ENCODE measurements at regions not wholly inside any gene's neighbourhood (a gene's known extent, or its start where the extent isn't known, plus 50 kb on each side); places are given as distances from the start of the nearest gene placed in this dataset.
"Not testable (repeated sequence)": the region's sequence is repeated elsewhere in the genome, so short reads cannot be mapped to it uniquely, and the experiment has no call there.

DNA sequence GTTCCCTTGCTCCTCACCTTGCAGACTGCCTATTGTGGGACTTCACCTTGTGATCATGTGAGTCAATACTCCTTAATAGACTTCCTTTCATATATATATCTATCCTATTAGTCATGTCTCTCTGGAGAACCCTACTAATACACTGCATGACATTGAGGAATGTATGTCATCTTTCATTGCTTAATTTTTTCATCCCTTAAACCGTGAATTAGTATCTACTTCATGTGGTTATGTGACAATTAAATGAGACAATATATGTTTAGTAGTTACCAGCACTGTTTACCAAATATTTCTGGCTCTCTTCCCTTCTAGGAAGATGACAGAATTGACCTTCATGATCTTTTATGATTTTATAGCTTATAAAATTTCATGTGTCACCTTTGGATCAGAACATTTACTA lies 759.5 kb downstream of the GRXCR1 start:
- ATAC-seq (no peak), FAIRE-seq (no peak), DNase-seq (ENCODE audit: low spot score) (no peak)
- Histone ChIP-seq H3K79me2 (ENCODE audit: insufficient read depth, low read length) (no peaks in the 10 kb centered on the region), H3K4me3 (replicated peaks in 1 of 3; ENCODE audit: insufficient read depth in 1 of 3, low read depth in 2 of 3, low read length in 3 of 3) (no peak overlapping the region), H3K4me2 (ENCODE audit: low read depth, low read length) (no peak overlapping the region), H3K4me1 (ENCODE audit: insufficient read depth, low read length) (no peaks in the 10 kb centered on the region), H4K20me1 (ENCODE audit: insufficient read depth, low read length) (no peaks in the 10 kb centered on the region), H3K9ac (ENCODE audit: insufficient read depth, low read depth, low read length) (no peak overlapping the region), H3K27me3 (ENCODE audit: control insufficient read depth in 1 of 2, insufficient read depth in 2 of 2, low read length in 2 of 2) (no peaks in the 10 kb centered on the region), H3K36me3 (replicated peaks in 1 of 2; ENCODE audit: control insufficient read depth in 1 of 2, insufficient read depth in 2 of 2, low read length in 2 of 2) (no peaks in the 10 kb centered on the region), H2AFZ (ENCODE audit: low read length) (no peak overlapping the region), H3K9me3 (ENCODE audit: low read length) (peaks cover 63% of the 10 kb centered on the region), H3K27ac (ENCODE audit: extremely low read length, insufficient read depth, low read length) (no peak overlapping the region)
- intact Hi-C loops (cut with micrococcal nuclease; ENCODE audit: unreplicated experiment) (no loop called here), in situ Hi-C loops (cut with HindIII; ENCODE audit: extremely low pct_ligation_motif_present, low pct_unique_long_range_greater_than_20kb) (no loop called here)
- TF ChIP-seq ZNF264 (CRISPR knock-in tag; IDR thresholded peaks at IDR 0.05) = no peak
- no peak for TF ChIP-seq CENPX (CRISPR knock-in tag; IDR thresholded peaks at IDR 0.05)
- no peak for TF ChIP-seq CEBPB (IDR thresholded peaks at IDR 0.05; ENCODE audit: borderline replicate concordance, low read depth, low read length)
- TF ChIP-seq ZNF614 (CRISPR knock-in tag; IDR thresholded peaks at IDR 0.05; ENCODE audit: borderline replicate concordance) = no peak
- no peak for TF ChIP-seq SMAD3 (CRISPR knock-in tag; IDR thresholded peaks at IDR 0.05)
- TF ChIP-seq ZSCAN30 (CRISPR knock-in tag; IDR thresholded peaks at IDR 0.05) = no peak
- TF ChIP-seq, protein P1, sequence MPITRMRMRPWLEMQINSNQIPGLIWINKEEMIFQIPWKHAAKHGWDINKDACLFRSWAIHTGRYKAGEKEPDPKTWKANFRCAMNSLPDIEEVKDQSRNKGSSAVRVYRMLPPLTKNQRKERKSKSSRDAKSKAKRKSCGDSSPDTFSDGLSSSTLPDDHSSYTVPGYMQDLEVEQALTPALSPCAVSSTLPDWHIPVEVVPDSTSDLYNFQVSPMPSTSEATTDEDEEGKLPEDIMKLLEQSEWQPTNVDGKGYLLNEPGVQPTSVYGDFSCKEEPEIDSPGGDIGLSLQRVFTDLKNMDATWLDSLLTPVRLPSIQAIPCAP (CRISPR knock-in tag; IDR thresholded peaks at IDR 0.05; ENCODE audit: low read depth) = no peak
- TF ChIP-seq ZC3H4 (CRISPR knock-in tag; IDR thresholded peaks at IDR 0.05; ENCODE audit: borderline replicate concordance) = no peak
- TF ChIP-seq ZNF781 (CRISPR knock-in tag; IDR thresholded peaks at IDR 0.05; ENCODE audit: borderline replicate concordance, not compliant biosample characterization) = no peak
- no peak for TF ChIP-seq WIZ (CRISPR knock-in tag; IDR thresholded peaks at IDR 0.05)
- TF ChIP-seq ZNF737 (CRISPR knock-in tag; IDR thresholded peaks at IDR 0.05; ENCODE audit: borderline replicate concordance) = no peak
- TF ChIP-seq CCAR2 (optimal IDR thresholded peaks at IDR 0.05; ENCODE audit: low read depth, low read length) = no peak
- no peak for TF ChIP-seq ZSCAN21 (CRISPR knock-in tag; IDR thresholded peaks at IDR 0.05; ENCODE audit: borderline replicate concordance)
- no peak for TF ChIP-seq MAFK (conservative IDR thresholded peaks at IDR 0.05 in 1 of 2, IDR thresholded peaks at IDR 0.05 in 1 of 2; ENCODE audit: low read length in 2 of 2)
- TF ChIP-seq, protein P2, sequence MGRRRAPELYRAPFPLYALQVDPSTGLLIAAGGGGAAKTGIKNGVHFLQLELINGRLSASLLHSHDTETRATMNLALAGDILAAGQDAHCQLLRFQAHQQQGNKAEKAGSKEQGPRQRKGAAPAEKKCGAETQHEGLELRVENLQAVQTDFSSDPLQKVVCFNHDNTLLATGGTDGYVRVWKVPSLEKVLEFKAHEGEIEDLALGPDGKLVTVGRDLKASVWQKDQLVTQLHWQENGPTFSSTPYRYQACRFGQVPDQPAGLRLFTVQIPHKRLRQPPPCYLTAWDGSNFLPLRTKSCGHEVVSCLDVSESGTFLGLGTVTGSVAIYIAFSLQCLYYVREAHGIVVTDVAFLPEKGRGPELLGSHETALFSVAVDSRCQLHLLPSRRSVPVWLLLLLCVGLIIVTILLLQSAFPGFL (CRISPR knock-in tag; IDR thresholded peaks at IDR 0.05) = no peak
- no peak for TF ChIP-seq GABPA (IDR thresholded peaks at IDR 0.05; ENCODE audit: low read depth, low read length)
- no peak for TF ChIP-seq GABPA (CRISPR knock-in tag; IDR thresholded peaks at IDR 0.05; ENCODE audit: low read depth)
- no peak for TF ChIP-seq GTF3A (CRISPR knock-in tag; conservative IDR thresholded peaks at IDR 0.05)
- ChIA-PET CTCF (ENCODE audit: low intra/inter-chr PET ratio, low total read pairs) (no interaction called here), POLR2A (no interaction called here)
- BruUV-seq (replicated peaks) = no TSS peak
- 0% methylated on average over 1 of the region's 1 CpG for WGBS (ENCODE audit: low lambda C conversion rate)

DNA sequence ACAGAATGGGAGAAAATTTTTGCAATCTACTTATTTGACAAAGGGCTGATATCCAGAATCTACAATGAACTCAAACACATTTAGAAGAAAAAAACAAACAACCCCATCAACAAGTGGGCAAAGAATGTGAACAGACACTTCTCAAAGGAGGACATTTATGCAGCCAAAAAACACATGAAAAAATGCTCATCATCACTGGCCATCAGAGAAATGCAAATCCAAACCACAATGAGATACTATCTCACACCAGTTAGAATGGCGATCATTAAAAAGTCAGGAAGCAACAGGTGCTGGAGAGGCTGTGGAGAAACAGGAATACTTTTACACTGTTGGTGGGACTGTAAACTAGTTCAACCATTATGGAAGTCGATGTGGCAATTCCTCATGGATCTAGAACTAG lies 767.0 kb downstream of the GRXCR1 start:
- H3K4me3 ChIP-seq (replicated peaks in 1 of 3; ENCODE audit: insufficient read depth in 1 of 3, low read depth in 2 of 3, low read length in 3 of 3); H3K9ac ChIP-seq (ENCODE audit: insufficient read depth, low read depth, low read length); H2AFZ ChIP-seq (ENCODE audit: low read length); ATAC-seq; H3K36me3 ChIP-seq (replicated peaks in 1 of 2; ENCODE audit: control insufficient read depth in 1 of 2, insufficient read depth in 2 of 2, low read length in 2 of 2); FAIRE-seq; H3K27me3 ChIP-seq (ENCODE audit: control insufficient read depth in 1 of 2, insufficient read depth in 2 of 2, low read length in 2 of 2); H3K79me2 ChIP-seq (ENCODE audit: insufficient read depth, low read length); DNase-seq (ENCODE audit: low spot score); BruUV-seq (replicated peaks); H3K27ac ChIP-seq (ENCODE audit: extremely low read length, insufficient read depth, low read length); CTCF ChIA-PET (ENCODE audit: low intra/inter-chr PET ratio, low total read pairs); H3K4me1 ChIP-seq (ENCODE audit: insufficient read depth, low read length); H3K4me2 ChIP-seq (ENCODE audit: low read depth, low read length); POLR2A ChIA-PET; H4K20me1 ChIP-seq (ENCODE audit: insufficient read depth, low read length); in situ Hi-C loops (cut with HindIII; ENCODE audit: extremely low pct_ligation_motif_present, low pct_unique_long_range_greater_than_20kb); intact Hi-C loops (cut with micrococcal nuclease; ENCODE audit: unreplicated experiment): not testable (repeated sequence)
- H3K9me3 ChIP-seq (ENCODE audit: low read length) = peaks cover 19% of the 10 kb centered on the region
- 0% methylated on average over 2 of the region's 2 CpGs for WGBS (ENCODE audit: low lambda C conversion rate)

Measured in HepG2 (cell line).